Hepatocyte (in vitro differentiated cells): ENCODE measurements at regions not wholly inside any gene's neighbourhood (a gene's known extent, or its start where the extent isn't known, plus 50 kb on each side); places are given as distances from the start of the nearest gene placed in this dataset.

Experiments used
- EZH2phosphoT487 ChIP-seq: fragments of 200-600 bp; sonication (generic); IDR thresholded peaks from one replicate; pipeline ENCODE4 v1.6.1; 2018; ENCODE audit warnings: antibody characterized with exemption, mild to moderate bottlenecking, low read depth, moderate library complexity; ENCODE audit not compliant: unreplicated experiment, severe bottlenecking
- TF ChIP-seq, protein P1 (sequence below): fragments of 200-600 bp; sonication (generic); IDR thresholded peaks from 2 replicates; pipeline ENCODE4 v1.5.1; 2016; ENCODE audit warnings: antibody characterized with exemption, mild to moderate bottlenecking; ENCODE audit not compliant: poor library complexity

DNA sequence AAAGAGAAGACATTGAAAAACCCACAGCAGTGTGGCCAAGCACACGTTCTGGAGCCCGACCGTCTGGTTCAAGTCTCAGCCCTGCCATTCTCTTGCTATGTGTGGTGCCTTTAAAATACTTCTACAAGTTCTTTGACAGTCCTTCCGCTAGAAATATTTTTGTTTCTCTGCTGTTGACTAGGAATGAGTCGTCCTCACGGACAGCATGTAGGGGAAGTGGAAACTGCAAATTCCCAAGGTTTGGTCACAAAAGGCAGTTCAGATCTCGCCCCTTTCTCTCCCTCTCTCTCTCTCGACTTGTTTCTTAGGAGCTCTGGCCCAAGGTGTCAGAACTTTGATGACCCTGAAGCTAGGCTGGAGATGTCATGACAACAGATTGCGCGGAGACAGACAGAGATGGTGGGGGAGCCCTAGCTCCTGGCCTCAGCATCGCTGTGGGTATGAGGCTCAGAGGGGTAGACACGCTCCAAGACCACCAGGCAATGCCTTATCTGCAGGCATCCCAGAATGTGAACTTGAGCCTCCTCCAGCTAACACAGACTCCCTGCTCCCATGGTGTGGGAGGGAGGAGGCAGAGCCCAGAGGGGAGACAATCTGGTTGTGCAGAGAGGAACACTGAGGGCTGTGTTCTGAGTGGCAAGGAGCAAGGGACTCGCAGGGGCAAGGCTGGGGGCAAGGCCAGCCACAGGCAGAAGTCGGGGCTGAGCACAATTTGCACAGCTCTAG, 368.9 kb upstream of the SULF2 start:
- TF ChIP-seq EZH2phosphoT487: no peak
- TF ChIP-seq, protein P1, sequence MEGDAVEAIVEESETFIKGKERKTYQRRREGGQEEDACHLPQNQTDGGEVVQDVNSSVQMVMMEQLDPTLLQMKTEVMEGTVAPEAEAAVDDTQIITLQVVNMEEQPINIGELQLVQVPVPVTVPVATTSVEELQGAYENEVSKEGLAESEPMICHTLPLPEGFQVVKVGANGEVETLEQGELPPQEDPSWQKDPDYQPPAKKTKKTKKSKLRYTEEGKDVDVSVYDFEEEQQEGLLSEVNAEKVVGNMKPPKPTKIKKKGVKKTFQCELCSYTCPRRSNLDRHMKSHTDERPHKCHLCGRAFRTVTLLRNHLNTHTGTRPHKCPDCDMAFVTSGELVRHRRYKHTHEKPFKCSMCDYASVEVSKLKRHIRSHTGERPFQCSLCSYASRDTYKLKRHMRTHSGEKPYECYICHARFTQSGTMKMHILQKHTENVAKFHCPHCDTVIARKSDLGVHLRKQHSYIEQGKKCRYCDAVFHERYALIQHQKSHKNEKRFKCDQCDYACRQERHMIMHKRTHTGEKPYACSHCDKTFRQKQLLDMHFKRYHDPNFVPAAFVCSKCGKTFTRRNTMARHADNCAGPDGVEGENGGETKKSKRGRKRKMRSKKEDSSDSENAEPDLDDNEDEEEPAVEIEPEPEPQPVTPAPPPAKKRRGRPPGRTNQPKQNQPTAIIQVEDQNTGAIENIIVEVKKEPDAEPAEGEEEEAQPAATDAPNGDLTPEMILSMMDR: no peak
